Gastrocnemius medialis (tissue), 4 donors: ENCODE measurements at regions not wholly inside any gene's neighbourhood (a gene's known extent, or its start where the extent isn't known, plus 50 kb on each side); places are given as distances from the start of the nearest gene placed in this dataset.

Source experiments
- ATAC-seq, 2 donors: fragments of 150-250 bp; one replicate each; pipeline ENCODE4 v1.9.1; 2016
- DNase-seq, 2 donors: peaks; one replicate each; pipeline ENCODE4 v3.0.0-alpha.2; 2019
- H3K27ac ChIP-seq, 4 donors: fragments of 200-600 bp; sonication (generic); 1 replicate in 1 of 4; 2 replicates in 3 of 4; pipeline ENCODE4 v1.5.1; 2016 to 2018; ENCODE audit warnings: mild to moderate bottlenecking in 2 of 4, moderate library complexity in 1 of 4
- H3K27me3 ChIP-seq, 3 donors: fragments of 200-600 bp; sonication (generic) in 2 of 3; 1 replicate in 1 of 3; 2 replicates in 2 of 3; pipeline versions ENCODE4 v1.5.1 to v1.6.0; 2016 to 2019; ENCODE audit warnings: mild to moderate bottlenecking in 1 of 3, moderate library complexity in 1 of 3
- H3K36me3 ChIP-seq, 2 donors: fragments of 200-600 bp; sonication (generic) in 1 of 2; one replicate each; pipeline ENCODE4 v1.5.1; 2017 to 2018
- H3K4me1 ChIP-seq, 2 donors: fragments of 200-600 bp; sonication (generic) in 1 of 2; one replicate each; pipeline ENCODE4 v1.5.1; 2016 to 2017; ENCODE audit warnings: mild to moderate bottlenecking in 2 of 2
- H3K4me3 ChIP-seq, 4 donors: fragments of 200-600 bp; sonication (generic) in 3 of 4; 1 replicate in 1 of 4; 2 replicates in 3 of 4; pipeline ENCODE4 v1.5.1; 2016 to 2019; ENCODE audit warnings: mild to moderate bottlenecking in 2 of 4
- H3K9me3 ChIP-seq, 3 donors: fragments of 200-600 bp; sonication (generic) in 2 of 3; 1 replicate in 1 of 3; 2 replicates in 2 of 3; pipeline ENCODE4 v1.5.1; 2016 to 2019
- CTCF ChIP-seq, 5 experiments: fragments of 450-650 bp in 3 of 5; fragments of 200-600 bp in 2 of 5; sonication (generic) in 2 of 5; IDR thresholded peaks in 4 of 5; conservative IDR thresholded peaks in 1 of 5; 1 replicate in 4 of 5; 2 replicates in 1 of 5; pipeline ENCODE4 v1.5.1; 2016 to 2019; ENCODE audit warnings: antibody characterized with exemption in 5 of 5, mild to moderate bottlenecking in 3 of 5, moderate library complexity in 3 of 5
- POLR2A ChIP-seq, 2 donors: fragments of 450-650 bp; IDR thresholded peaks; one replicate each; pipeline ENCODE4 v1.6.1; 2017; ENCODE audit warnings: antibody characterized with exemption in 2 of 2, mild to moderate bottlenecking in 2 of 2, moderate library complexity in 2 of 2
- in situ Hi-C, 4 donors: fragments of 200-750 bp; cut with MboI; loops; one replicate each; pipeline versions ENCODE4 v1.15.0 to v1.8.0; 2017; ENCODE audit warnings: low sequenced_read_pairs in 4 of 4
- intact Hi-C: fragments of 100-400 bp; cut with DNase I; formaldehyde crosslinking; loops from one replicate; pipeline ENCODE4 v1.15.1; 2023; ENCODE audit warnings: low total_unique reads

GRCh38 chr15:31858026-31858425 lies 172.3 kb upstream of the CHRNA7 start:
- DNase-seq (no peak), ATAC-seq (no peak)
- H3K4me3 ChIP-seq, result no peak overlapping the region
- H3K27me3 ChIP-seq, result no peaks in the 10 kb centered on the region
- intact Hi-C loops, result no loop called here
- H3K27ac ChIP-seq, result no peak overlapping the region
- in situ Hi-C loops, result no loop called here
- no peaks in the 10 kb centered on the region for H3K4me1 ChIP-seq
- no peaks in the 10 kb centered on the region for H3K9me3 ChIP-seq
- H3K36me3 ChIP-seq, result no peaks in the 10 kb centered on the region
- TF ChIP-seq POLR2A (IDR thresholded peaks at IDR 0.05) (no peak), CTCF (IDR thresholded peaks at IDR 0.05 in 4 of 5, conservative IDR thresholded peaks at IDR 0.05 in 1 of 5) (no peak)

GRCh38 chr15:31866248-31866647 lies 164.1 kb upstream of the CHRNA7 start:
- intact Hi-C loops (loop anchor here (10.0 kb wide), 1 partner anchor 211 kb away; no protein-coding TSS in a partner anchor), in situ Hi-C loops (loop anchor here in 1 of 4 donors (10.0 kb wide), 1 partner anchor 211 kb away; no protein-coding TSS in a partner anchor)
- H3K4me1 ChIP-seq, result peaks cover 3 to 6% of the 10 kb centered on the region in 2 donors

GRCh38 chr15:31867536-31868442 lies 162.5 kb upstream of the CHRNA7 start:
- intact Hi-C loops, result loop anchor here (10.0 kb wide), 1 partner anchor 213 kb away; no protein-coding TSS in a partner anchor
- DNase-seq (peak in 1 of 2 donors; percentile 45), ATAC-seq (no peak)
- in situ Hi-C loops, result loop anchor here in 1 of 4 donors (10.0 kb wide), 1 partner anchor 213 kb away; no protein-coding TSS in a partner anchor
- no peak overlapping the region for H3K4me3 ChIP-seq
- peaks cover 6% of the 10 kb centered on the region in 2 donors for H3K4me1 ChIP-seq
- TF ChIP-seq POLR2A (IDR thresholded peaks at IDR 0.05) (no peak), CTCF (IDR thresholded peaks at IDR 0.05 in 4 of 5, conservative IDR thresholded peaks at IDR 0.05 in 1 of 5) (peak; percentile 51 to 83 (median 64))
- H3K9me3 ChIP-seq, result no peaks in the 10 kb centered on the region
- no peaks in the 10 kb centered on the region for H3K27me3 ChIP-seq
- H3K27ac ChIP-seq, result no peak overlapping the region
- no peaks in the 10 kb centered on the region for H3K36me3 ChIP-seq

More at GRCh38 chr15:31866248-31866647, 164.1 kb upstream of the CHRNA7 start:
- no peak overlapping the region for H3K27ac ChIP-seq
- H3K27me3 ChIP-seq, result no peaks in the 10 kb centered on the region
- DNase-seq (no peak), ATAC-seq (no peak)
- H3K36me3 ChIP-seq, result no peaks in the 10 kb centered on the region
- H3K4me3 ChIP-seq, result no peak overlapping the region
- TF ChIP-seq CTCF (IDR thresholded peaks at IDR 0.05 in 4 of 5, conservative IDR thresholded peaks at IDR 0.05 in 1 of 5), result no peak
- no peak for TF ChIP-seq POLR2A (IDR thresholded peaks at IDR 0.05)
- H3K9me3 ChIP-seq, result no peaks in the 10 kb centered on the region

- Histone ChIP-seq H3K4me3 (peak overlapping the region; percentile 27 to 64 (median 54)), H3K9me3 (no peaks in the 10 kb centered on the region), H3K27ac (peak overlapping the region in 1 of 4 donors; percentile 57), H3K4me1 (peaks cover 6% of the 10 kb centered on the region in 2 donors), H3K36me3 (no peaks in the 10 kb centered on the region), H3K27me3 (no peaks in the 10 kb centered on the region)
- TF ChIP-seq POLR2A (IDR thresholded peaks at IDR 0.05) (no peak), CTCF (IDR thresholded peaks at IDR 0.05 in 4 of 5, conservative IDR thresholded peaks at IDR 0.05 in 1 of 5) (no peak)
- intact Hi-C loops, result loop anchor here (1.0 to 10.0 kb wide), 3 partner anchors 161 to 965 kb away; partner anchors contain the start of genes CHRNA7 and FAN1
- DNase-seq (no peak), ATAC-seq (peak; percentile 37 to 44)
- in situ Hi-C loops, result loop anchor here in 1 of 4 donors (10.0 kb wide), 1 partner anchor 215 kb away; no protein-coding TSS in a partner anchor
Observed at GRCh38 chr15:31869686-31870307, 160.5 kb upstream of the CHRNA7 start.
